Ishikawa (cell line): ENCODE measurements at regions not wholly inside any gene's neighbourhood (a gene's known extent, or its start where the extent isn't known, plus 50 kb on each side); places are given as distances from the start of the nearest gene placed in this dataset.

Experiments used
- CEBPB ChIP-seq: IDR thresholded peaks from 2 replicates; pipeline ENCODE4 v1.6.1; 2012
- CREB1 ChIP-seq: IDR thresholded peaks from 2 replicates; pipeline ENCODE4 v1.6.1; 2012; ENCODE audit warnings: low read depth
- EGR1 ChIP-seq: IDR thresholded peaks from 2 replicates; pipeline ENCODE4 v1.6.1; 2012
- EP300 ChIP-seq: IDR thresholded peaks from 2 replicates; pipeline ENCODE4 v1.6.1; 2012; ENCODE audit warnings: borderline replicate concordance
- FOXM1 ChIP-seq: IDR thresholded peaks from 2 replicates; pipeline ENCODE4 v1.6.1; 2012; ENCODE audit warnings: low read depth, borderline replicate concordance
- NFIC ChIP-seq: IDR thresholded peaks from 2 replicates; pipeline ENCODE4 v1.6.1; 2012
- RAD21 ChIP-seq: IDR thresholded peaks from 2 replicates; pipeline ENCODE4 v1.6.1; 2012; ENCODE audit warnings: low read depth
- TAF1 ChIP-seq: IDR thresholded peaks from 2 replicates; pipeline ENCODE4 v1.6.1; 2012; ENCODE audit warnings: low read depth, mild to moderate bottlenecking
- TCF12 ChIP-seq: IDR thresholded peaks from 2 replicates; pipeline ENCODE4 v1.6.1; 2012; ENCODE audit warnings: low read depth
- TEAD4 ChIP-seq: IDR thresholded peaks from 2 replicates; pipeline ENCODE4 v1.6.1; 2012
- YY1 ChIP-seq: IDR thresholded peaks from 2 replicates; pipeline ENCODE4 v1.6.1; 2012; ENCODE audit warnings: low read depth
- ZBTB7A ChIP-seq: IDR thresholded peaks from 2 replicates; pipeline ENCODE4 v1.6.1; 2012; ENCODE audit warnings: low read depth
- TF ChIP-seq, protein P1 (sequence below): IDR thresholded peaks from 2 replicates; pipeline ENCODE4 v1.6.1; 2012
- TF ChIP-seq, protein P2 (sequence below): IDR thresholded peaks from 2 replicates; pipeline ENCODE4 v1.6.1; 2012
- TF ChIP-seq, protein P3 (sequence below): IDR thresholded peaks from 2 replicates; pipeline ENCODE4 v1.6.1; 2012; ENCODE audit warnings: low read depth, mild to moderate bottlenecking

DNA sequence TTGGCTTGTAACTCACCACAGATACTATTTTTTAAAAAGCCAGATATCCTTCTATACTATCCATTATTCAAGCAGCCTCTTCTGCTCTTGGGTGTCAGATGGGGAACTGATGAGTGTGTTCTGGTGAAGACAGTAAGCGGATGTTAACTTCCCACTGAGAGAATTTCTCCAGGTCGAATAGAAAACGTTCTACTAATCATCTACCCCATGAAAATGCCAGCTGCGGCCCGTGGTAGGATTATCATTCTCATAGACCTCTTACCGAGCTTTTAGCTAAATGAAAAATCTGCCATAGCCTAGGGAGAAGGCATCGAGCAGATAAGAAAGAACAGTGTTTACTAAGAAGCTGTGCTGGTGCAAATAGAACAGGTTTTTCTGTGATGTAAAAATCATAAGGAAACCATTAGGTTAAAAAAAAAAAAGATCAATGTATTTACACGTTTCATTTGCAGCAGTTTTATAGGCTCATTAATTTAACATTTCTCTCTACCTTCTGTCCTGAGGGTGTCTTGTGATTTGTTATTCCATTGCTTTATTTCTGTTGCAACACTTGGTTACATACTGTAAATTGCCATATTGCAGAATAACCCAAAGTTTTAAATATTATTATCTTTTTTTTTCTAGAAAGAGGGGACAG lies 1521.5 kb upstream of the ZEB2 start:
- TF ChIP-seq ZBTB7A (no peak), TEAD4 (no peak), YY1 (no peak), TAF1 (no peak), RAD21 (no peak), CEBPB (no peak), EP300 (no peak), TCF12 (no peak)
- TF ChIP-seq, protein P1, sequence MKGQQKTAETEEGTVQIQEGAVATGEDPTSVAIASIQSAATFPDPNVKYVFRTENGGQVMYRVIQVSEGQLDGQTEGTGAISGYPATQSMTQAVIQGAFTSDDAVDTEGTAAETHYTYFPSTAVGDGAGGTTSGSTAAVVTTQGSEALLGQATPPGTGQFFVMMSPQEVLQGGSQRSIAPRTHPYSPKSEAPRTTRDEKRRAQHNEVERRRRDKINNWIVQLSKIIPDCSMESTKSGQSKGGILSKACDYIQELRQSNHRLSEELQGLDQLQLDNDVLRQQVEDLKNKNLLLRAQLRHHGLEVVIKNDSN, result no peak
- TF ChIP-seq, protein P2, sequence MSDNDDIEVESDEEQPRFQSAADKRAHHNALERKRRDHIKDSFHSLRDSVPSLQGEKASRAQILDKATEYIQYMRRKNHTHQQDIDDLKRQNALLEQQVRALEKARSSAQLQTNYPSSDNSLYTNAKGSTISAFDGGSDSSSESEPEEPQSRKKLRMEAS, result no peak
- TF ChIP-seq, protein P3, sequence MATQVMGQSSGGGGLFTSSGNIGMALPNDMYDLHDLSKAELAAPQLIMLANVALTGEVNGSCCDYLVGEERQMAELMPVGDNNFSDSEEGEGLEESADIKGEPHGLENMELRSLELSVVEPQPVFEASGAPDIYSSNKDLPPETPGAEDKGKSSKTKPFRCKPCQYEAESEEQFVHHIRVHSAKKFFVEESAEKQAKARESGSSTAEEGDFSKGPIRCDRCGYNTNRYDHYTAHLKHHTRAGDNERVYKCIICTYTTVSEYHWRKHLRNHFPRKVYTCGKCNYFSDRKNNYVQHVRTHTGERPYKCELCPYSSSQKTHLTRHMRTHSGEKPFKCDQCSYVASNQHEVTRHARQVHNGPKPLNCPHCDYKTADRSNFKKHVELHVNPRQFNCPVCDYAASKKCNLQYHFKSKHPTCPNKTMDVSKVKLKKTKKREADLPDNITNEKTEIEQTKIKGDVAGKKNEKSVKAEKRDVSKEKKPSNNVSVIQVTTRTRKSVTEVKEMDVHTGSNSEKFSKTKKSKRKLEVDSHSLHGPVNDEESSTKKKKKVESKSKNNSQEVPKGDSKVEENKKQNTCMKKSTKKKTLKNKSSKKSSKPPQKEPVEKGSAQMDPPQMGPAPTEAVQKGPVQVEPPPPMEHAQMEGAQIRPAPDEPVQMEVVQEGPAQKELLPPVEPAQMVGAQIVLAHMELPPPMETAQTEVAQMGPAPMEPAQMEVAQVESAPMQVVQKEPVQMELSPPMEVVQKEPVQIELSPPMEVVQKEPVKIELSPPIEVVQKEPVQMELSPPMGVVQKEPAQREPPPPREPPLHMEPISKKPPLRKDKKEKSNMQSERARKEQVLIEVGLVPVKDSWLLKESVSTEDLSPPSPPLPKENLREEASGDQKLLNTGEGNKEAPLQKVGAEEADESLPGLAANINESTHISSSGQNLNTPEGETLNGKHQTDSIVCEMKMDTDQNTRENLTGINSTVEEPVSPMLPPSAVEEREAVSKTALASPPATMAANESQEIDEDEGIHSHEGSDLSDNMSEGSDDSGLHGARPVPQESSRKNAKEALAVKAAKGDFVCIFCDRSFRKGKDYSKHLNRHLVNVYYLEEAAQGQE, result no peak

DNA sequence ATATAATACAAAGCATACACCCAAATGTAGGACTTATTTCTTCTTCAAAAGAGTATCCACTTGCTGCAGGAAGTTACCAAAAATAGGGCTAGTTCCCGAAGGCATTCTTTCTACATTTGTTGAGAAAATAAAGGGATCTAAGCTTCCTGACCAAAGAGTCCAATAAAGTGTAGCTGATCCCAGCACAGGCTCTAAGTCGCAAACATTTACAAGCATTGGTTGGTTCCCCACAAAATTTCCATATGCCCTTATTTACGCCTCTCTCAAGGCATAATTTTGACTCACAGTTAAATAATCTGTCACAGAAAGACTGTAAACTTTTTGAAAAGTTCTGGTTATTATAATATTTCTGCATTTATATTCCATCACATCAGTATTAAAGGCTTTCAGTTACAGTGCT lies 1520.1 kb upstream of the ZEB2 start:
- TF ChIP-seq, protein P1, result no peak
- TF ChIP-seq YY1 (no peak), RAD21 (no peak), TEAD4 (no peak), NFIC (no peak), CREB1 (no peak), ZBTB7A (no peak), EGR1 (no peak), EP300 (no peak), FOXM1 (no peak)
- TF ChIP-seq, protein P3, result no peak

DNA sequence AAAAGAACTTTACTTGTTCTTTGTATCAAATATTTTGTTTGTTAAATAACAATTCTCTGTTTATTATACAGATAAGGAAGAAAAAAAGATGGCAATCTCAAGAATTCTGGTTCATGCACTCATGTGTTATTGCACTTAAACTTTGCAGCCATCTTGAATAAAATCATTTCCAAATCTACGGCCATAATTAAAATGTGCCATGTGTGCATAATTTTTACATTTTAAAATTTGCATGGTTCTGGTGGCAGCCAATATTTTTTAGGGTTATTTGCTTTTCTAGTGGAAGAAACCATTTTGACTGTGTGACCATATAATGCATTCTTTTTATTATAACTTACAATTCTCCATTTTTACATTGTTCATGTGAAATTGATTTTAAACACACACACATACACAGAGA lies 1518.1 kb upstream of the ZEB2 start:
- TF ChIP-seq, protein P2, result no peak
- TF ChIP-seq FOXM1 (no peak), EGR1 (no peak), CREB1 (no peak), CEBPB (no peak), RAD21 (no peak), ZBTB7A (no peak), TAF1 (no peak), EP300 (no peak), NFIC (no peak), TEAD4 (no peak), YY1 (no peak), TCF12 (no peak)
- TF ChIP-seq, protein P1, result no peak
- TF ChIP-seq, protein P3, result no peak

DNA sequence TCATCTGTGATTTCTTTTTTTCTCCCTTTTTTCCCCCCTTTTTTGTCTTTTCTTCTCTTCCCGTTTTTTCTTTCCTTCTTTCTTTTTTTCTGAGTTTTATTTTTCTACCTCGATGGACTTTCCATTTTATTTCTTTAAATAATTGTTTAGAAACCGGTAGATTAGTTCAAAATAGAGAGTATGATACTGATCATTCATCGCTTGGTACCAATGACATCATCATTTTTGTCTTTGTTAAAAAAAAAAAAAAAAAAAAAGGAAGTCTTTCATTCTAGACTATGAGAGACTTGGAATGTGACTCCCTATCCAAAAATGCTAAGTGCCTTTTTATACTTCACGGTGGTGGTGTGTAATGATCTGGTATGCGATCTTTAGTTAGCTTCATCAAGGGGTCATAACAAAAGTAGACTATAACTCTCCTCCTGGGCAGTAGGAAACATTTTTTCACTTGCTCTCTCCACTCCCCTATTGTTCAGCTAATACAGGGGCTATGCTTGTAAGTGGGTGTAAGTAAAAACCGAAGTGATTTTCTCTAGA lies 1517.5 kb upstream of the ZEB2 start:
- TF ChIP-seq RAD21 (no peak), EP300 (no peak), ZBTB7A (no peak), CREB1 (no peak), NFIC (no peak), TAF1 (no peak), FOXM1 (no peak), YY1 (no peak), TEAD4 (no peak), CEBPB (no peak), TCF12 (no peak), EGR1 (no peak)
- TF ChIP-seq, protein P1, result no peak
- TF ChIP-seq, protein P3, result no peak
- TF ChIP-seq, protein P2, result no peak
